ENCODE measurements at regions not wholly inside any gene's neighbourhood (a gene's known extent, or its start where the extent isn't known, plus 50 kb on each side); places are given as distances from the start of the nearest gene placed in this dataset.

- no peak overlapping the region for H3K27ac Mint-ChIP-seq
- H3K36me3 Mint-ChIP-seq: no peaks in the 10 kb centered on the region
- no peak overlapping the region for H3K4me3 Mint-ChIP-seq
- no peaks in the 10 kb centered on the region for H3K9me3 Mint-ChIP-seq (ENCODE audit: low read depth)
- peaks cover 3% of the 10 kb centered on the region for H3K4me1 Mint-ChIP-seq (ENCODE audit: low read depth)
- peaks cover 24% of the 10 kb centered on the region for H3K27me3 Mint-ChIP-seq
Observed at GRCh38 chr2:235134420-235134819, 182.6 kb downstream of the SH3BP4 start.

GRCh38 chr2:235135195-235135965 lies 183.6 kb downstream of the SH3BP4 start:
- H3K9me3 Mint-ChIP-seq (ENCODE audit: low read depth): no peaks in the 10 kb centered on the region
- H3K27me3 Mint-ChIP-seq: peaks cover 26% of the 10 kb centered on the region
- H3K4me3 Mint-ChIP-seq: no peak overlapping the region

GRCh38 chr2:235135990-235136561 lies 184.3 kb downstream of the SH3BP4 start:
- H3K4me3 Mint-ChIP-seq: no peak overlapping the region
- no peak overlapping the region for H3K27ac Mint-ChIP-seq
- H3K9me3 Mint-ChIP-seq (ENCODE audit: low read depth): no peaks in the 10 kb centered on the region
- H3K36me3 Mint-ChIP-seq: no peaks in the 10 kb centered on the region
- H3K27me3 Mint-ChIP-seq: peaks cover 22% of the 10 kb centered on the region
- H3K4me1 Mint-ChIP-seq (ENCODE audit: low read depth): peaks cover 3% of the 10 kb centered on the region

More at GRCh38 chr2:235135195-235135965, 183.6 kb downstream of the SH3BP4 start:
- no peaks in the 10 kb centered on the region for H3K36me3 Mint-ChIP-seq
- no peak overlapping the region for H3K27ac Mint-ChIP-seq
- peaks cover 3% of the 10 kb centered on the region for H3K4me1 Mint-ChIP-seq (ENCODE audit: low read depth)

GRCh38 chr2:235138339-235138738 lies 186.5 kb downstream of the SH3BP4 start:
- no peaks in the 10 kb centered on the region for H3K36me3 Mint-ChIP-seq
- H3K27me3 Mint-ChIP-seq: peaks cover 18% of the 10 kb centered on the region
- peaks cover 3% of the 10 kb centered on the region for H3K4me1 Mint-ChIP-seq (ENCODE audit: low read depth)
- H3K9me3 Mint-ChIP-seq (ENCODE audit: low read depth): no peaks in the 10 kb centered on the region
- no peak overlapping the region for H3K27ac Mint-ChIP-seq
- no peak overlapping the region for H3K4me3 Mint-ChIP-seq

GRCh38 chr2:235139956-235140800 lies 188.4 kb downstream of the SH3BP4 start:
- Mint-ChIP-seq H3K27ac (no peak overlapping the region), H3K27me3 (peaks cover 17% of the 10 kb centered on the region), H3K4me1 (ENCODE audit: low read depth) (peaks cover 3% of the 10 kb centered on the region), H3K36me3 (no peaks in the 10 kb centered on the region), H3K4me3 (no peak overlapping the region), H3K9me3 (ENCODE audit: low read depth) (no peaks in the 10 kb centered on the region)

GRCh38 chr2:235140801-235141081 lies 188.9 kb downstream of the SH3BP4 start:
- Mint-ChIP-seq H3K4me3 (no peak overlapping the region), H3K27ac (no peak overlapping the region), H3K27me3 (peaks cover 14% of the 10 kb centered on the region), H3K4me1 (ENCODE audit: low read depth) (peaks cover 3% of the 10 kb centered on the region), H3K36me3 (no peaks in the 10 kb centered on the region), H3K9me3 (ENCODE audit: low read depth) (no peaks in the 10 kb centered on the region)

GRCh38 chr2:235141411-235142128 lies 189.8 kb downstream of the SH3BP4 start:
- H3K27ac Mint-ChIP-seq: no peak overlapping the region

GRCh38 chr2:235142601-235143000 lies 190.8 kb downstream of the SH3BP4 start:
- H3K27ac Mint-ChIP-seq: no peak overlapping the region
- no peaks in the 10 kb centered on the region for H3K36me3 Mint-ChIP-seq
- H3K4me3 Mint-ChIP-seq: no peak overlapping the region
- H3K9me3 Mint-ChIP-seq (ENCODE audit: low read depth): no peaks in the 10 kb centered on the region
- H3K27me3 Mint-ChIP-seq: peaks cover 8% of the 10 kb centered on the region
- no peaks in the 10 kb centered on the region for H3K4me1 Mint-ChIP-seq (ENCODE audit: low read depth)

More at GRCh38 chr2:235141411-235142128, 189.8 kb downstream of the SH3BP4 start:
- Mint-ChIP-seq H3K4me3 (no peak overlapping the region), H3K4me1 (ENCODE audit: low read depth) (no peaks in the 10 kb centered on the region), H3K9me3 (ENCODE audit: low read depth) (no peaks in the 10 kb centered on the region), H3K36me3 (no peaks in the 10 kb centered on the region), H3K27me3 (peaks cover 12% of the 10 kb centered on the region)

GRCh38 chr2:235143789-235144188 lies 192.0 kb downstream of the SH3BP4 start:
- no peak overlapping the region for H3K27ac Mint-ChIP-seq
- no peaks in the 10 kb centered on the region for H3K4me1 Mint-ChIP-seq (ENCODE audit: low read depth)
- H3K36me3 Mint-ChIP-seq: no peaks in the 10 kb centered on the region
- no peaks in the 10 kb centered on the region for H3K9me3 Mint-ChIP-seq (ENCODE audit: low read depth)
- no peak overlapping the region for H3K4me3 Mint-ChIP-seq
- peaks cover 8% of the 10 kb centered on the region for H3K27me3 Mint-ChIP-seq

- Mint-ChIP-seq H3K36me3 (no peaks in the 10 kb centered on the region), H3K27ac (no peak overlapping the region), H3K4me1 (ENCODE audit: low read depth) (no peaks in the 10 kb centered on the region), H3K4me3 (no peak overlapping the region), H3K27me3 (peaks cover 8% of the 10 kb centered on the region), H3K9me3 (ENCODE audit: low read depth) (no peaks in the 10 kb centered on the region)
Observed at GRCh38 chr2:235144291-235144690, 192.5 kb downstream of the SH3BP4 start.

GRCh38 chr2:235146206-235146605 lies 194.4 kb downstream of the SH3BP4 start:
- Mint-ChIP-seq H3K4me1 (ENCODE audit: low read depth) (no peaks in the 10 kb centered on the region), H3K36me3 (no peaks in the 10 kb centered on the region), H3K27me3 (peaks cover 5% of the 10 kb centered on the region), H3K4me3 (no peak overlapping the region), H3K27ac (no peak overlapping the region), H3K9me3 (ENCODE audit: low read depth) (no peaks in the 10 kb centered on the region)

GRCh38 chr2:235146871-235147565 lies 195.2 kb downstream of the SH3BP4 start:
- no peaks in the 10 kb centered on the region for H3K9me3 Mint-ChIP-seq (ENCODE audit: low read depth)
- H3K36me3 Mint-ChIP-seq: no peaks in the 10 kb centered on the region
- H3K4me3 Mint-ChIP-seq: no peak overlapping the region
- no peaks in the 10 kb centered on the region for H3K4me1 Mint-ChIP-seq (ENCODE audit: low read depth)
- H3K27me3 Mint-ChIP-seq: peaks cover 5% of the 10 kb centered on the region
- H3K27ac Mint-ChIP-seq: no peak overlapping the region

- Mint-ChIP-seq H3K4me3 (no peak overlapping the region), H3K4me1 (ENCODE audit: low read depth) (no peaks in the 10 kb centered on the region), H3K27me3 (peaks cover 5% of the 10 kb centered on the region), H3K36me3 (no peaks in the 10 kb centered on the region), H3K9me3 (ENCODE audit: low read depth) (no peaks in the 10 kb centered on the region), H3K27ac (no peak overlapping the region)
Observed at GRCh38 chr2:235148201-235149170, 196.7 kb downstream of the SH3BP4 start.
